BJ (cell line): ENCODE measurements at regions not wholly inside any gene's neighbourhood (a gene's known extent, or its start where the extent isn't known, plus 50 kb on each side); places are given as distances from the start of the nearest gene placed in this dataset. TPM values are rescaled to one million over a fixed set of nuclear protein-coding genes. Genes with fewer than 3 reads are reported as not detected.
"Not testable (repeated sequence)": the region's sequence is repeated elsewhere in the genome, so short reads cannot be mapped to it uniquely, and the experiment has no call there.

ENCODE experiments used
- CTCF ChIA-PET: fragments of 350-600 bp; formaldehyde crosslinking; extraction: SDS; loops from one replicate; lab custom pipeline; 2021; ENCODE audit warnings: antibody characterized with exemption, inconsistent platforms; lab: Yijun Ruan, JAX
- POLR2A ChIA-PET: fragments of 300-600 bp; sonication (Branson Sonifier 250); formaldehyde crosslinking; extraction: SDS; loops from one replicate; lab custom pipeline; 2021; ENCODE audit warnings: antibody characterized with exemption; lab: Charles Lee
- DNase-seq: peaks from one replicate; pipeline ENCODE4 v3.0.0-alpha.2; 2011; ENCODE audit warnings: low read depth
- H3K27me3 ChIP-seq: 2 replicates; pipeline ENCODE4 v1.6.0; 2011; ENCODE audit warnings: low read length; ENCODE audit not compliant: control insufficient read depth, insufficient read depth
- H3K36me3 ChIP-seq: 2 replicates; pipeline ENCODE4 v1.5.1; 2011; ENCODE audit warnings: low read length; ENCODE audit not compliant: control insufficient read depth, insufficient read depth
- H3K4me3 ChIP-seq: 2 replicates; pipeline ENCODE4 v1.5.1; 2011; ENCODE audit warnings: low read depth, mild to moderate bottlenecking, control low read depth, low read length
- small RNA-seq: library from RNA; depleted of rRNA; stranded (forward); fragments of <200 nt; gene quantifications from one replicate; pipeline ENCODE3, GENCODE V24; 2012; ENCODE audit warnings: low replicate concordance, low read depth; ENCODE audit not compliant: insufficient read length
- TF ChIP-seq, protein P1 (sequence below): IDR thresholded peaks from 2 replicates; pipeline ENCODE4 v1.5.1; 2011; ENCODE audit warnings: low read depth, mild to moderate bottlenecking, control low read depth, inconsistent platforms, low read length, moderate library complexity; ENCODE audit not compliant: insufficient read depth

DNA sequence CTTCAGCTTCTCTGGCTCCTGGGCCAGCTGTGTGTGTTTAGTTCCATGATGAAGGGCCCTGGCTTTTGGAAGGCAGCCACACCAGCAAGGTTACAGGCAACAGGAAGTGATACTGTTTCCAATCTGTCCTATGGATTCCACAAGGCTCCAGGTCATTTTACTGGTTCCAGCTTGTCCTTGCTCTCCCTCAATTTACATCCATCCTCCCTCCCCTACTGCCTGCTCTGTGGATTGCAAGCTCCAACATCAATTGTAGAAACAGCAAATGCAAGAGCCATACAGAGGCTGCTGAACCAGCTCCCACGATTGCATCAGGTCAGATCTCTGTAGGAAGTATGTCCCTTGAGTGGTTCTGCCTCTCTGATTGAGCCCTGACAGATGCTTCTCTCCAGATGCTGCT is 409.8 kb downstream of the NTRK2 start:
- TF ChIP-seq, protein P1, sequence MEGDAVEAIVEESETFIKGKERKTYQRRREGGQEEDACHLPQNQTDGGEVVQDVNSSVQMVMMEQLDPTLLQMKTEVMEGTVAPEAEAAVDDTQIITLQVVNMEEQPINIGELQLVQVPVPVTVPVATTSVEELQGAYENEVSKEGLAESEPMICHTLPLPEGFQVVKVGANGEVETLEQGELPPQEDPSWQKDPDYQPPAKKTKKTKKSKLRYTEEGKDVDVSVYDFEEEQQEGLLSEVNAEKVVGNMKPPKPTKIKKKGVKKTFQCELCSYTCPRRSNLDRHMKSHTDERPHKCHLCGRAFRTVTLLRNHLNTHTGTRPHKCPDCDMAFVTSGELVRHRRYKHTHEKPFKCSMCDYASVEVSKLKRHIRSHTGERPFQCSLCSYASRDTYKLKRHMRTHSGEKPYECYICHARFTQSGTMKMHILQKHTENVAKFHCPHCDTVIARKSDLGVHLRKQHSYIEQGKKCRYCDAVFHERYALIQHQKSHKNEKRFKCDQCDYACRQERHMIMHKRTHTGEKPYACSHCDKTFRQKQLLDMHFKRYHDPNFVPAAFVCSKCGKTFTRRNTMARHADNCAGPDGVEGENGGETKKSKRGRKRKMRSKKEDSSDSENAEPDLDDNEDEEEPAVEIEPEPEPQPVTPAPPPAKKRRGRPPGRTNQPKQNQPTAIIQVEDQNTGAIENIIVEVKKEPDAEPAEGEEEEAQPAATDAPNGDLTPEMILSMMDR = no peak
- no peak for DNase-seq
- no peaks in the 10 kb centered on the region for H3K36me3 ChIP-seq
- ChIA-PET POLR2A (no interaction called here), CTCF (no interaction called here)
- no peaks in the 10 kb centered on the region for H3K27me3 ChIP-seq
- H3K4me3 ChIP-seq = no peak overlapping the region

DNA sequence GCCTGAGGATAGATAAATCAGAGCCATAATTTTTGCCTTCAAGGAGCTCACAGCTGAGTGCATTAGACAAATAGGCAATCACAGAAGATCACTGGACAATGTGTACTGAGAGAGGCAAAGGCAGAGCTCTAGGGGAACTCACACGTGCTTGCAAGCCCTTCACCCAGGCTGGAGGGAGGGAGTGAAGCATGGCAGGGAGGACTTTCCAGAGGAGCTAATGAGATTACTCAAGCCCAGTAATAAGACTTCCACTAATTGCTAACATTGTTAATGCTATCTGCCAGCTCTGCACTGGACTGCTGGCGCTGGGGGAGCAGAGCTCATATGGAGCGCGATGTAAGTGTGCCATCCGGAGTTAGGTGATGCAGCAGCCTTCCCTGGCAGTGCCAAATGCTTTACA is 408.4 kb downstream of the NTRK2 start:
- Histone ChIP-seq H3K36me3 (no peaks in the 10 kb centered on the region), H3K27me3 (no peaks in the 10 kb centered on the region), H3K4me3 (no peak overlapping the region)
- TF ChIP-seq, protein P1 = no peak
- ChIA-PET POLR2A (no interaction called here), CTCF (no interaction called here)
- no peak for DNase-seq

DNA sequence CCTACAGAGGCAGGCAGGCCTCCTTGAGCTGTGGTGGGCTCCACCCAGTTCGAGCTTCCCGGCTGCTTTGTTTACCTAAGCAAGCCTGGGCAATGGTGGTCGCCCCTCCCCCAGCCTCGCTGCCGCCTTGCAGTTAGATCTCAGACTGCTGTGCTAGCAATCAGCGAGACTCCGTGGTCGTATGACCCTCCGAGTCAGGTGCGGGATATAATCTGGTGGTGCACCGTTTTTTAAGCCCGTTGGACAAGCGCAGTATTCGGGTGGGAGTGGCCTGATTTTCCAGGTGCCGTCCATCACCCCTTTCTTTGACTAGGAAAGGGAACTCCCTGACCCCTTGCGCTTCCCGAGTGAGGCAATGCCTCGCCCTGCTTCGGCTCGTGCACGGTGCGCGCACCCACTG is 407.6 kb downstream of the NTRK2 start:
- DNase-seq, POLR2A ChIA-PET, H3K36me3 ChIP-seq, CTCF ChIA-PET, H3K4me3 ChIP-seq, H3K27me3 ChIP-seq: not testable (repeated sequence)

Small RNA genes lying in the stretch of these regions (small RNA-seq; reads per million reads assigned to genes)
- not detected for gene UBE2V1P10
